ENCODE measurements at regions not wholly inside any gene's neighbourhood (a gene's known extent, or its start where the extent isn't known, plus 50 kb on each side); places are given as distances from the start of the nearest gene placed in this dataset.
A peak's percentile ranks its signal among the peaks of the same experiment; 100 is the strongest.

DNA sequence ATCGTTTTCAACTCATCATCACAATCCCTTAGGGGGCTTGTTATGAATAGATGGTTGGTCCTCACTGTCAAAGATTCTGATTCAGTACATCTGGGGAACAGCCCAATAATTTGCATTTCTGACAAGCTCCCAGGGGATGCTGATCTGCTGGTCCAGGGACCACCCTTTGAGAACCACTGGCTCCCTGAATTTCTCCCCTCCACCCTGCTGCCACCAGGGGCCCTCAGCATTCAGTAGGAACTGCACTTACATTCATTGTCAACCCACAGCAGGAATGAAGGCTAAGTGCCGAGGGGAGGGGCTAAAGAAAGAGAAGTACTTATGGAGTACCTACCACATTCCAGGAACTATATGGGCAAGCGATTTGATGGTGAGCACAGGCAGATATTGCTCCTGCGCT, 85.9 kb downstream of the BOD1 start:
- DNase-seq (ENCODE audit: low read depth), result no peak
- TF ChIP-seq, protein P1, sequence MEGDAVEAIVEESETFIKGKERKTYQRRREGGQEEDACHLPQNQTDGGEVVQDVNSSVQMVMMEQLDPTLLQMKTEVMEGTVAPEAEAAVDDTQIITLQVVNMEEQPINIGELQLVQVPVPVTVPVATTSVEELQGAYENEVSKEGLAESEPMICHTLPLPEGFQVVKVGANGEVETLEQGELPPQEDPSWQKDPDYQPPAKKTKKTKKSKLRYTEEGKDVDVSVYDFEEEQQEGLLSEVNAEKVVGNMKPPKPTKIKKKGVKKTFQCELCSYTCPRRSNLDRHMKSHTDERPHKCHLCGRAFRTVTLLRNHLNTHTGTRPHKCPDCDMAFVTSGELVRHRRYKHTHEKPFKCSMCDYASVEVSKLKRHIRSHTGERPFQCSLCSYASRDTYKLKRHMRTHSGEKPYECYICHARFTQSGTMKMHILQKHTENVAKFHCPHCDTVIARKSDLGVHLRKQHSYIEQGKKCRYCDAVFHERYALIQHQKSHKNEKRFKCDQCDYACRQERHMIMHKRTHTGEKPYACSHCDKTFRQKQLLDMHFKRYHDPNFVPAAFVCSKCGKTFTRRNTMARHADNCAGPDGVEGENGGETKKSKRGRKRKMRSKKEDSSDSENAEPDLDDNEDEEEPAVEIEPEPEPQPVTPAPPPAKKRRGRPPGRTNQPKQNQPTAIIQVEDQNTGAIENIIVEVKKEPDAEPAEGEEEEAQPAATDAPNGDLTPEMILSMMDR (IDR thresholded peaks at IDR 0.05; ENCODE audit: control insufficient read depth, insufficient read depth, low read depth, low read length, missing control alignments), result peak; percentile 15
- no peak overlapping the region for H3K4me3 ChIP-seq (ENCODE audit: control insufficient read depth, low read depth, low read length)

DNA sequence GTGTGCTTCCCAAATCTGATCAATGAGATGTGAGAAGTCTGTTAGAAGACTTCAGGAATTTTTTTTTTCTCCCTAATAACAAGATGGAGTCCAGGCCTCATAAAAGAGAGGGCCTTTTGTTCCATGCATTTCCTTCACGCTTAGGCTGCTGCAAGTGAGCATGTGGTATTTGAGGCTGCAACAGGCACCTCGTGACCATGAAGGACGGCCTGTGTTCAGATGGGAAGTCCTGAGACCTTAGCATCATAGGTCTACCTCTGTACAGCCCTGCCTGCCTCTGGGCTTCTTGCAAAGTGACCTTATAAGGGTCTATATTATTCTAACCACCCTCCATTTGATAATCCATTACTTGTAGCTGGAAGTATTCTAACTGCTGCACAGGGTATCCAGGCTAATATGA, 86.6 kb downstream of the BOD1 start:
- DNase-seq (ENCODE audit: low read depth), result no peak
- TF ChIP-seq, protein P1 (IDR thresholded peaks at IDR 0.05; ENCODE audit: control insufficient read depth, insufficient read depth, low read depth, low read length, missing control alignments), result no peak
- no peak overlapping the region for H3K4me3 ChIP-seq (ENCODE audit: control insufficient read depth, low read depth, low read length)

DNA sequence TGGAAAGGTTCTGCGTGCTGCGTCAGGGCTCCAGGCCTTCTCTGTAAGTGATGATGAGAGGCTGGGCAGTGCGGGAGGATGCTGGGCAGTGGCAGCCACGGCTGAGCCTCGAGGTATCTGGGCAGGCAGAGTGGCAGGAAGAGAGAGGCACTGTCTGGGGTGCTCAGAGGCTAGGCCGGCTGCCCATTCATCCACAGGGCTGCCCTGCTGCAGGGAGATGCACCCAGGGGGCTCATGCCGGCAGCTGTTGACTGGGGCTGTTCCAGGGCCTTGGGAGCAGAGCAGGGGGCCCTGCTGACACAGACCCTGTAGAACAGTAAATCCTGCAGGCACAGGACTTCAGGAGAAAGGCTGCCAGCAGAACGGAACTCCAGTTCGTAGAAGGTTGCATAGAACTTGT, 88.8 kb downstream of the BOD1 start:
- no peak overlapping the region for H3K4me3 ChIP-seq (ENCODE audit: control insufficient read depth, low read depth, low read length)
- TF ChIP-seq, protein P1 (IDR thresholded peaks at IDR 0.05; ENCODE audit: control insufficient read depth, insufficient read depth, low read depth, low read length, missing control alignments), result no peak
- DNase-seq (ENCODE audit: low read depth), result no peak

DNA sequence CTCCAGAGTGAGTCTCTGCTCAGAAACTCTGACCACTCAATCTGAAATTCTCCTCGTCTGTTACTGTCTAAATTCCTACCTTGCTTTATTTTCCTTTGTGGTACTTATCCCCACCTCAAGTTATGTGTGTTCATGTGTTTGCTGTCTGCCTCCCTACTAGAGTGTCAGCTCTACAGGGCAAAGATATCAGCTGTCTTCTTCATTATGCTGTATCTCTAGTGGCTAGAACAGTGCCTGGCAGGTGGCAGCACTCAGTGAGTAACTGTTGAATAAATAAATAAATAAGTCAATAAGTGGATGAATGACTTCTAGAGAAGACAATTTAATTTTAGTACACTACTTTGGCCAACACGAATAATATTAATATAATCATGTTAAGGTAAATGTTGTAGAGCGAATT, 92.3 kb downstream of the BOD1 start:
- DNase-seq (ENCODE audit: low read depth), result no peak
- TF ChIP-seq, protein P1 (IDR thresholded peaks at IDR 0.05; ENCODE audit: control insufficient read depth, insufficient read depth, low read depth, low read length, missing control alignments), result no peak
- no peak overlapping the region for H3K4me3 ChIP-seq (ENCODE audit: control insufficient read depth, low read depth, low read length)

DNA sequence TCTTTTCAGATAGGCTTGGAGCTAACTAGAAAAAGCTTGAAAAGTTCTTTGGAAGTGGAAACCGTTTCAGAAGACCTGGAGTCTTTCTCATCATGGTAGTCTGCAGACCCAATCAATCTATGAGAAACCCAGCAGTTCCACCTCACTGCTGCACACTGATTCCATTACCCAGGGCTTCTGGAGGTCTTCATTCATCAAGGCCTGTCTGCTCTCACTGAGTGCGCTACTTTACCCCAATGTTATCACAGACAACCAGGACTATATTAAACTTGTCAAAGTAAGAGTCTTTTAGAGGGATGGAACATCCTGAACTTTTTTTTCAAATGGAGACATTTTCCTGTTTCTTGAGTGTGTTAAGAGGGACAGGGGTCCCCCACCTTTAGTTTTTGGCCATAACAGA, 93.1 kb downstream of the BOD1 start:
- H3K4me3 ChIP-seq (ENCODE audit: control insufficient read depth, low read depth, low read length), result no peak overlapping the region
- DNase-seq (ENCODE audit: low read depth), result no peak
- TF ChIP-seq, protein P1 (IDR thresholded peaks at IDR 0.05; ENCODE audit: control insufficient read depth, insufficient read depth, low read depth, low read length, missing control alignments), result no peak

DNA sequence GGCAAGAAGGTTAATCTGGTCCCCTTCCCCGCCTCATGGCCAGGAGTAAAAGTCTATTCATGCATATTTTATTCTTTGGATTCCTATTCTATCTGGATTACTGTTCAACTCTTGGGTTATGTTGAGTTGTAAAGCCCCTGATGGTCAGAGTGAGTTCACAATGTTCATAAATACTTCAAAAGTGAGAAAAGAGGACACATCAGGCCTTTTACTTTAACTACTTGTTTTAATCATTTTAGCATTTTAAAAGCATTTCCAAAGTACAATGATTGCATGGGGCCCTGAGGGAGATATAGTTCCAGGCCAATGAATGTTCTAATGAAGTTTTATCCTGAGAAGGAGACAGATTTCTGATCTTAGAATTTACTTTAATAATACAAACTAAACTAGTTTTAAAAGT, 93.9 kb downstream of the BOD1 start:
- no peak for DNase-seq (ENCODE audit: low read depth)
- TF ChIP-seq, protein P1 (IDR thresholded peaks at IDR 0.05; ENCODE audit: control insufficient read depth, insufficient read depth, low read depth, low read length, missing control alignments), result no peak
- no peak overlapping the region for H3K4me3 ChIP-seq (ENCODE audit: control insufficient read depth, low read depth, low read length)

DNA sequence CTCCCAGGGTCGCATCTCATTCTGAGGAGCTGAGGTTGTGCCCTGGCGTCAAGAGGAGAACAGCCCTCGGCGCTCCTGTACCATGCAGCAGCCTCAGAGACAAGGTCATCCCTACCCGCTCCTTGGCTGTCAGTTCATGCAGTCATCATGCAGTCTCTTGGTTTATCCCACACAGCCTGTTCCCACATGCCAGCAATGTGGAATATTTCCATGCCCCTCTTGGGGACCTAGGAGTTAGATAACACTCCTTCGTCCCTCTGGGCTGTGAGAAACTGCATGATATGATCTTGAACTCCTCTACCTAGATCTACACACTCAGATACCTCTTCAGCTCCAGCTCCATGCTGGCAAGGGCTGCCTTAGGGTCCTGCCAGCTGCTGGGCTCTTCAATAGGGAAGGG, 97.6 kb downstream of the BOD1 start:
- TF ChIP-seq, protein P1 (IDR thresholded peaks at IDR 0.05; ENCODE audit: control insufficient read depth, insufficient read depth, low read depth, low read length, missing control alignments), result no peak
- no peak for DNase-seq (ENCODE audit: low read depth)
- no peak overlapping the region for H3K4me3 ChIP-seq (ENCODE audit: control insufficient read depth, low read depth, low read length)
